ENCODE measurements at regions not wholly inside any gene's neighbourhood (a gene's known extent, or its start where the extent isn't known, plus 50 kb on each side); places are given as distances from the start of the nearest gene placed in this dataset.

- no peak for DNase-seq (ENCODE audit: low read depth in 2 of 2)
Measured at GRCh38 chr13:44093607-44094564, 214.2 kb downstream of the LACC1 start.

DNA sequence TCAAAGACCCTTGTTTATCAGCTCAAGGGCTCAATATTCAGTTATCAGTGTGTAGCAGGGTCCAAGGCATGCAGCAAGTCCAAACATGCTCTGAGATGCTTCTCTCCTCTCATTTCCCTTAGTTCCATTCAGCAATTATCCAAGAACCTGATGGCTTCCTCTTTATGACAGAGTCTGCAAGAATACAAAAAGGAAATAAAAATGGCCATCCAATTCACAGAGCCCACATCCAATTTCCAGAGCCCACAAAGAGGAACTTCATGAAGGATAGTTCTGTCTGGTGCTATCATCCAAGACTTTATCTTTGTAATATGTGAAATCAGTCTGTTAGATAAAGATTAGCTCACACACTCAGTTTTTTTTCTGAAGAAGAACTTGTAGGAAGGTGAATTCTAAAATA, 217.2 kb downstream of the LACC1 start:
- no peak for DNase-seq (ENCODE audit: low read depth in 2 of 2)

- no peak for DNase-seq (ENCODE audit: low read depth in 2 of 2)
Measured at GRCh38 chr13:44098559-44098958, 218.9 kb downstream of the LACC1 start.

- no peak for DNase-seq (ENCODE audit: low read depth in 2 of 2)
Measured at GRCh38 chr13:44101347-44102083, 221.8 kb downstream of the LACC1 start.

GRCh38 chr13:44103429-44104196, 223.9 kb downstream of the LACC1 start:
- DNase-seq (ENCODE audit: low read depth in 2 of 2), result no peak

- DNase-seq (ENCODE audit: low read depth in 2 of 2), result no peak
Measured at GRCh38 chr13:44104197-44104490, 224.4 kb downstream of the LACC1 start.

DNA sequence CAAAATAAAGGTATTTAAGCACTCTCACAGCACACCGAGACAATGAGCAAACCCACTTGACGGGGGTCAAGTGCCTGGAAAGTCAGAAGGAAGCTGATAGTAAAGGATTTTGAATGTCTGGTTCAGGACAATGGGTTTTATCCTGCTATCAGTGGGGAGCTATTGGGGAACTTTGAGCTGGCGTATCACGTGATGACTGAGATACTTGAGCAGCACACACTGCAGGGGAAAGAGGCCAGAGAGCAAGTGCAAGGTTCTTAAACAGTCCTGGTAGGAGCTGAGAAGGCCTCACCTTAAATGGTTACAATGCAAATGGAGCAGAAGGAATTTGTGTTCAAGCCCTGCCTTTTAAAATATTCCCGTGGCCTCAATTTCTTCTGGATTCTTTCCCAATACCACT, 225.3 kb downstream of the LACC1 start:
- no peak for DNase-seq (ENCODE audit: low read depth in 2 of 2)

DNA sequence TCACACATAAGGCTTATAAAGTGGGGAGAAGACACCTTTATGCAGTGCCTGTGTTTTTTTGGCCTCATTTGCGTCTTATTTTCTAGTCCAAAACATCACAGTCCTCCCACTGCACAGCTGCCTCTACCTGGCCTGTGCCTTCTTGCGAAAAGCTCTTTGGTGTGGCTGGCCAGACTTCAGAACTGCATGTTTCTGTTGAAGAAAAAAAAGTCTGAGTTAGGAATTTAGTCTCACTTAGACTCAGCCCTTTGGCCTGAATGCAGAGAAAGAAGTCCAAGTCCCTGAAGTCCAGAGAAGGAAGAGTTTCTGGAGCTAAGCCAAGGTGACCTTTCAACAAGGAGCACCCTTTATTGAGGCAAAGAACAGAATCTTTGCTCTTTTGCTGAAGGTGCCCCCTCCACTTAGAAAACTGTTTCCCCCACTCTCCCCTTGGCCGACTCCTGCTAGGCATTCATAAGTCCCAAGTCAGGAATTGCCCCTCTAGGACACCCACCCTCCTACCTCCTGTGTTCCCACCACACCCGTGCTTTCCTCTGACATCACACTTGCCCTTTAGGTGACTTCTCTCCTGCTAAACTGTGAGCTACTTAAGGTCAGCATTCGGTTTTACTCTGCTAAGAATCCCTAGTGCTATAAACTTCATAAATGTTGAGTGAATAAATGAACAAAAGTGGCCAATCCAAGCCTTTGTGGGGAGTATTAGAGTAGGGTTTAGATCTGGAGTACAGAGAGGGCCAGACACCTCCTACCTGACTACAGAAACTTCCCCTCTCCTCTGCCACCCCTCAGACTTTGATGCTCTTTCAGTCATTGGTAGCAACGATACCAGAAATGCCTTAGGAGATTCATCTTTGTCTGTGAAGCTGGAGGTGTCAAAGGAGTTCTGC, 226.8 kb downstream of the LACC1 start:
- no peak for DNase-seq (ENCODE audit: low read depth in 2 of 2)

DNA sequence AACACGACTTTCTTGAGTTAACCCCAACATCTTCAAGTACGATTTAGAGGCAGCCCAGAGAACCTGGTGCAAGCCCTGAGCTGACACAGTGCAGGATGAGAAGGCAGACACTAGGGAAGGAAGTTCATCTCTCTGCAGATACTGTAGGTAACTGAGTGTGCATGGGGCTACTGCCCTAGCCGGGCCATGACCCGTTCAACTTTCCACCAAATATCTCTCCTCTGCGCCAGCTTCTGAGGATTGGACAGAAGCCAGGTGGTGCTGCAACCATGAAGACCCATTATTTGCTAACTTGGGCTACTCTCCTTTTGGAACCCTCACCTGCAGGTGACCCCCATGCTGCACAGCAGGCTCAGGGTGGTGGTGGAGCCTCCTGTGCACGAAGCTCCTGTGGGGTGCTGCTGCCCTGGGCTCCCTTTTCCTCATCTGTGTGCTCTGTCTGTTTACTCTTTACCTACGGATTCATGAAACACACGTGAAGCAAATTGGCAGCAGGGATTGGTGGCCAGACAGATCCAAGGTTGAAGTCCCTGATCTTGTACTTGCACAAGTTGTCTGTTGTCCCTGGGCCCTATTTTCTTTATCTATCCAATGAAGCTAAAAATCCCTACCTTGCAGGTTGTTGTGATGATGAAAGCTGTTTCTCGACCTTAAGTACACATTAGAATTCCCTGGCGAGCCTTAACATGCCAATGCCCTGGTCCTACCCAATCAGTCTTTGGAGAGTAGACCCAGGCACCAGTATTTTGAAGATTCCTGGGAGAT, 227.8 kb downstream of the LACC1 start:
- no peak for DNase-seq (ENCODE audit: low read depth in 2 of 2)

- no peak for DNase-seq (ENCODE audit: low read depth in 2 of 2)
Measured at GRCh38 chr13:44108331-44108858, 228.7 kb downstream of the LACC1 start.

DNA sequence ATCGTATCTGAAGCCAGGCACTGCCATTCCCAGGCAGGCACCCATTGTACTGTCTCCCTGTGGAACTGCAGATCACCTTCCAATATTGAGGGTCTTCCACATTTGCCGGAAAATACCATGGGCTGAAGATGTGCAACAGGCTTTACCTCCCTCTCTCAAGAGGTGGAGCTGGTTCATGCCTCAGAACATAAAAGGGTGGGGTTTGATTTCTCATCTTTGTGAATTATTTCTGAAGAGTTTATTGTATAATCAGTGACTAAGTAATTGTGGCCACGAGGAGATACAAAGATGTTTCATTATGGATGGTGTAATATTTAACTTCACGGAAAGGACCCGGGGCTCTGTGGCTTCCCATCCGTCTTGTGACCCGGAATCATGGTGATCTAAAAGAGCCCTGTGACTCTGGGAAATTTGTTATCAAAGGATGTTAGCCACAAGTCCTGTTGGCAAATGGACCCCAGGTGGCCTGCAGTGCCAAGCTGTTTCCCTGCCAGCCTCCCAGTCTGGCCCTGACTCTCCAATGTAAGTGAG, 230.5 kb downstream of the LACC1 start:
- DNase-seq (ENCODE audit: low read depth in 2 of 2), result no peak

DNA sequence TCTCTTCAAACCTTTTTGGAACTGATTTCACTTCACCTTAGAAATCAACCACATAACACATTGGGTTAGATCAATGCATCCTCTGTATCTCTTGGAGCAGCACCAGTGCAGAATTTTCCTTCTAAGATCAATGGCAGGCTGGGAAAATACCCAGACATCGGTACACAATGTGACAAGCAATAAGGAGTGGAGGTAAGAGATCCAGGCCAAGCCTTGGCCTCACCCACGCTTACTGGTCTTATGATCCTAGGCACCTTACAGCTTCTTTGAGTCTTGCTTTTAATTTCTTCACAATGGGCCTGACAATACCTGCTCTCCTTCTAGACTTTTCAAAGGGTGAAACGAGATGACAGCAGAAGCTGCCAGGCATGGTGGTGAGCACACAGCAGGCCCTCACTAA, 232.0 kb downstream of the LACC1 start:
- DNase-seq (ENCODE audit: low read depth in 2 of 2), result no peak

GRCh38 chr13:44112700-44113329, 233.1 kb downstream of the LACC1 start:
- DNase-seq (ENCODE audit: low read depth in 2 of 2), result no peak

DNA sequence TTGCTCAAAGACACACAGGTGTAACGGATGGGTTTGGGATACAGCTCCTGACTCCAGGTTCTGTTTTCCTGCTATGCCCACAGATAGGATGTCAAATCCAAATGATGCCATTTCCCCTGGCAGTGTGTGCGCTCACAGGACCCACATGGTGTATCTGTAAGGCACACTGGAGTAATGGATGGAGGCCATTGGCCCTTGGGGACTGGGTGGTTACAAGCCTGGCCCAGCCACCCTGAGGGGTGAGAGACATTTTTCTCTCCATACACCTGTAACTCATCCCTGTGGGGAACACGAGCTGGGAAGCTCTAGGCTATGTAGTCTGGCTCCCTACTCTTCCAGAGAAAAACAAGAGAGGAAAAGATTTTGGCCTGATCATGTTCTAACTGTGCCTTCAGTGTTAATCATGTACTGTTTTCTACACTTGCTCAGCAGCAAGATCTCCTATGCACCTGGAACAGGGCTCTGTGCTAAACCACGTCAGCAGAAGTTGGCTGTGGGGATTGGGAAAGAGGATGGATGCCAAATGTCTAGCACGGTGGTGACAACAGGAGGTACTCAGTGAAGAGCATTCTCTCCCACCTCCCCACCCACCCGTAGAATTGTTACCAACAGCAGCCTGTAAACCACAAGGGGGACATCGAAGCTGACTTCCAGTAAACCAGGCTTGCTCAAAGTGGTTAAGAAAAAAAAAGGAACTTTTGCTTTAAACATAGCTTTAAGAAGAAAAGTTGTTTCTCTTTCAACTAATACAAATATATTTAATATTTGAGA, 237.0 kb downstream of the LACC1 start:
- no peak for DNase-seq (ENCODE audit: low read depth in 2 of 2)

DNA sequence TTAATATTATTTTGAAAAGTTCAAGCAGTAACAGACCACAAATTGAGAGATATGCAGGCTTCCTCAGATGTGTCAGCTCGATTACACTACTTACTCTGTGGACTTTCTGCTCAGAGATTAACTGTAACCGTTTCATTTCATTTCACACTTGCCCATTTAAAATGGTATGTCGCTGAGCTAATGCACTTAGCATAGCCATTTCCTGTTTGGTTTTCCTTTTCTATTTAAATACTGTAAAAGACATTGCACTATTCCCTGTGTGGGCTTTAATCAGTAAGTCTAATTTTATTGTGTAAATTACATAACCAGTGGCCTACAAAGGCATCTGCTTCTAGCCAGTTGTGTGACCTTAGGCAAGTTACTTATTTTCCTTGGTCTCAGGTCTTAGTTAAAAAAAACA, 237.6 kb downstream of the LACC1 start:
- no peak for DNase-seq (ENCODE audit: low read depth in 2 of 2)

DNA sequence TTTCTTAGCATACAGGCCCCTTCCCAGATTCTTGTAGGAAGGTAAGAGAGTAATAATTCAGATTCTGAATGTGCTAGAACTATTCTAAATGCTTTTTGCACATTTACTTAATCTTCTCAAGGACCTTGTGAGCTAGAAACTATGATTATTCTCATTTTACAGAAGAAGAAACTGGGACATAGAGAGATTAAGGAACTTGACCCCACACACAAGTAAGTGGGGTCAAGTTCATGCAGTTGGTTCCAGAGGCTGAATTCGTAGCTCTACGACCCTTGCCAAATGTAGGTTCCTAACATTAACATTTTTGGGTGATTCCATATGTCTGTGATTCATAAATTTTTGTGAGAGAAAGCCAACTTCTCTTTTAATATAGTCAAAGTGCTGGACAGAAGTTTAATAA, 238.1 kb downstream of the LACC1 start:
- DNase-seq (ENCODE audit: low read depth in 2 of 2), result no peak

GRCh38 chr13:44118881-44119280, 239.2 kb downstream of the LACC1 start:
- DNase-seq (ENCODE audit: low read depth in 2 of 2), result no peak

DNA sequence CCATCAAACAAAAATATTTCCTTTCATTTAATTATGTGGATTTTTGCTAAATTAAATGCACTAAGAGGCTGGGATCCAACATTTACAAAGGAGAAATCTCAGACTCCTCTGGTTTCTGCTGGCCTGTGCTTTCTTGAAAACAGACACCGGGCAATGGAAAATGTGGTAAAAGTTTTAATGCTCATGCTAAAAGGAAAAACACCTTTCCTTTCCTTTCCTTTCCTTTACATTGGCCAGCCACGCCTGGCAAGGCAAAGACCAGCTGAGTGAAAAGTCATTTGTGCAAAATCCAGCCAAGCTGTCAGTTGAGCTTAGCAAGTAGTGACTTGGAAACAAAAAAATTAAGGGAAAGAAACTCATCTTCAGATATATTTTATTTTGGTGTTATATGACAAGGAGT, 240.3 kb downstream of the LACC1 start:
- DNase-seq (ENCODE audit: low read depth in 2 of 2), result no peak

All from stimulated activated CD8-positive, alpha-beta memory T cell treated with anti-CD3 and anti-CD28 coated beads, Interleukin-7, amount 100 ng/mL, for 1 hour (primary cell).